Effector memory CD8-positive, alpha-beta T cell (primary cell): ENCODE measurements at regions not wholly inside any gene's neighbourhood (a gene's known extent, or its start where the extent isn't known, plus 50 kb on each side); places are given as distances from the start of the nearest gene placed in this dataset.
"Not testable (repeated sequence)": the region's sequence is repeated elsewhere in the genome, so short reads cannot be mapped to it uniquely, and the experiment has no call there.

Source experiments
- ATAC-seq: fragments of 150-1000 bp; cut with Tn5 transposase; replicated peaks from 2 replicates; pipeline ENCODE4 v1.10.0; 2021; ENCODE audit warnings: mild to moderate bottlenecking, moderate library complexity
- DNase-seq, 3 experiments: peaks; one replicate each; pipeline ENCODE4 v3.0.0; 2021
- H3K27ac Mint-ChIP-seq, 2 donors: one replicate each; pipeline ENCODE4 v1.8.0; 2022; ENCODE audit warnings: mild to moderate bottlenecking in 2 of 2, mixed read lengths in 2 of 2, moderate library complexity in 2 of 2
- H3K27me3 Mint-ChIP-seq, 2 donors: one replicate each; pipeline ENCODE4 v1.8.0; 2022; ENCODE audit warnings: mixed read lengths in 2 of 2
- H3K36me3 Mint-ChIP-seq: one replicate; pipeline ENCODE4 v1.8.0; 2022; ENCODE audit warnings: mild to moderate bottlenecking, moderate library complexity, mixed read lengths; ENCODE audit not compliant: insufficient read depth
- H3K4me1 Mint-ChIP-seq, 2 donors: one replicate each; pipeline ENCODE4 v1.8.0; 2022; ENCODE audit warnings: low read depth in 2 of 2, mixed read lengths in 2 of 2
- H3K4me3 Mint-ChIP-seq, 2 donors: one replicate each; pipeline ENCODE4 v1.8.0; 2022; ENCODE audit warnings: mild to moderate bottlenecking in 2 of 2, mixed read lengths in 2 of 2, moderate library complexity in 2 of 2
- H3K9me3 Mint-ChIP-seq, 2 donors: one replicate each; pipeline ENCODE4 v1.8.0; 2022; ENCODE audit warnings: mixed read lengths in 2 of 2

DNA sequence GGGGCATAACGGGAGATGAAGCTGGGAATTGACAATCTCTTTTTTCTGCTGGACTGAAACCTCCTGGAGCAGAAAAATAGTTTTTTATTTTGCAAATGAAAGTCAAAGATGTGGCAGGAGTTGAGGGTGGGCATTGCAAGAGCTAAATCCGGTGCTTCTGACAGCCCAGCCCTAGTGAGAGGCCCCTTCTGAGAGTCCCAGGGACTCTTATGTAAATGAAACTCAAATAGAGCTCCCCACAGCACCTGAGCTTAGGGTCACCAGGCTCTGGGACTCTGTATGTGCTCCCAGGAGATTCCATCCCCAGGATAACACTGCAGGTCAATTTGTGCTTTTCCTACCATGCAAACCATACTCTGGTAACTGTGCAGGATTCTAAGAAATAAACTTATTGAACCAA is 192.8 kb downstream of the ANKRD30B start:
- no peak for DNase-seq
- no peak overlapping the region for H3K4me3 Mint-ChIP-seq

GRCh38 chr18:14941256-14941655 is 193.3 kb downstream of the ANKRD30B start:
- Mint-ChIP-seq H3K4me1 (no peaks in the 10 kb centered on the region), H3K27me3 (peaks cover 0 to 13% of the 10 kb centered on the region in 2 donors), H3K9me3 (no peaks in the 10 kb centered on the region), H3K4me3 (no peak overlapping the region), H3K27ac (no peak overlapping the region), H3K36me3 (no peaks in the 10 kb centered on the region)
- no peak for ATAC-seq
- DNase-seq: no peak

More for the DNA sequence above, 192.8 kb downstream of the ANKRD30B start:
- no peak for ATAC-seq
- Mint-ChIP-seq H3K9me3 (no peaks in the 10 kb centered on the region), H3K36me3 (no peaks in the 10 kb centered on the region), H3K27ac (no peak overlapping the region), H3K4me1 (no peaks in the 10 kb centered on the region), H3K27me3 (peaks cover 0 to 13% of the 10 kb centered on the region in 2 donors)

- peaks cover 0 to 13% of the 10 kb centered on the region in 2 donors for H3K27me3 Mint-ChIP-seq
- no peaks in the 10 kb centered on the region for H3K36me3 Mint-ChIP-seq
- no peak for ATAC-seq
- DNase-seq: no peak
- no peaks in the 10 kb centered on the region for H3K9me3 Mint-ChIP-seq
- H3K4me3 Mint-ChIP-seq: no peak overlapping the region
- no peak overlapping the region for H3K27ac Mint-ChIP-seq
- no peaks in the 10 kb centered on the region for H3K4me1 Mint-ChIP-seq
Measured at GRCh38 chr18:14941792-14942191, 193.8 kb downstream of the ANKRD30B start.

DNA sequence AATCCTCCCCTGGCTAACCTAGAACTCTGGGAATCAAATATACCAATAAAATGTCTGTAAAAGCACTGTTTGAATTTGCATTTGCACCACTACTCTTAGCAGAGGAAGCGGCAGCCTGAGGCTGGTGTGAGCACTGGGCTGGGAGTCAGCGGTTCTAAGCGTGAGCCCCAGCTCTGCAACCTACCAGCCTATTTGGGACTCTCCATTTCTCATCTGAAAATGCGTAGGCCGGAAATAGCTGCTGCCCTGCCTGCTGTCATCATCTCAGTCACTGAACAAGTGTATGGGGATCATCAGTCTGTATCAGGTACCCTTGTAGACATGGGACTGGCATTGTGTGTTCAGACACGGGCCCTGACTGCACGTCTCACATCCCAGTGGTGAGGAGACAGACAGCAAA is 194.3 kb downstream of the ANKRD30B start:
- Mint-ChIP-seq H3K27me3 (peaks cover 0 to 13% of the 10 kb centered on the region in 2 donors), H3K4me3 (no peak overlapping the region), H3K9me3 (no peaks in the 10 kb centered on the region), H3K4me1 (no peaks in the 10 kb centered on the region), H3K27ac (no peak overlapping the region), H3K36me3 (no peaks in the 10 kb centered on the region)
- ATAC-seq (no peak), DNase-seq (no peak)

DNA sequence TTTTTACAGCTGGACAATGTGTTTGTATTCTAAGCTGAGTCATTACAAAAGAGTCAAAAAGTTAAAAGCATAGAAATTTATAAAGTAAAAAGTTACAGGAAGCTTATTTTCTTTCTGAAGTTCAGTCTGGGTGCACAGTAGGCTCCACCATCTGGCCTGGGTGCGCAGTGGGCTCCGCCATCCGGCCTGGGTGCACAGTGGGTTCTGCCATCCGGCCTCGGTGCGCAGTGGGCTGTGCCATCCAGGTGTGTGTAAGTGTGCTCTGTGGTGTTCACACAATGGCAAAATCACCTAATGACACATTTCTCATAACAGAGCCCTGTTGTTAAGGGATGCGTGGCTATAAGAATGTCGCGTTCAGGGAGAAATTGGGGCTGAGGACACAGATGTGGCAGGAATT is 195.5 kb downstream of the ANKRD30B start:
- H3K27ac Mint-ChIP-seq: no peak overlapping the region
- no peak for ATAC-seq
- H3K27me3 Mint-ChIP-seq: peaks cover 0 to 5% of the 10 kb centered on the region in 2 donors
- no peaks in the 10 kb centered on the region for H3K4me1 Mint-ChIP-seq
- no peak overlapping the region for H3K4me3 Mint-ChIP-seq
- no peak for DNase-seq
- H3K9me3 Mint-ChIP-seq: no peaks in the 10 kb centered on the region
- no peaks in the 10 kb centered on the region for H3K36me3 Mint-ChIP-seq

- ATAC-seq (no peak), DNase-seq (no peak)
- Mint-ChIP-seq H3K9me3 (no peaks in the 10 kb centered on the region), H3K36me3 (no peaks in the 10 kb centered on the region), H3K27ac (no peak overlapping the region), H3K4me1 (no peaks in the 10 kb centered on the region), H3K27me3 (no peaks in the 10 kb centered on the region), H3K4me3 (no peak overlapping the region)
Measured at GRCh38 chr18:14943967-14944636, 196.1 kb downstream of the ANKRD30B start.

GRCh38 chr18:14944838-14945237 is 196.9 kb downstream of the ANKRD30B start:
- DNase-seq (no peak), ATAC-seq (no peak)
- H3K27ac Mint-ChIP-seq: no peak overlapping the region
- no peaks in the 10 kb centered on the region for H3K9me3 Mint-ChIP-seq
- no peaks in the 10 kb centered on the region for H3K27me3 Mint-ChIP-seq
- no peaks in the 10 kb centered on the region for H3K36me3 Mint-ChIP-seq
- no peak overlapping the region for H3K4me3 Mint-ChIP-seq
- no peaks in the 10 kb centered on the region for H3K4me1 Mint-ChIP-seq

- Mint-ChIP-seq H3K27me3 (no peaks in the 10 kb centered on the region), H3K4me1 (no peaks in the 10 kb centered on the region), H3K36me3 (no peaks in the 10 kb centered on the region), H3K27ac (no peak overlapping the region), H3K4me3 (no peak overlapping the region), H3K9me3 (no peaks in the 10 kb centered on the region)
- no peak for ATAC-seq
- DNase-seq: no peak
Measured at GRCh38 chr18:14945286-14945685, 197.3 kb downstream of the ANKRD30B start.

DNA sequence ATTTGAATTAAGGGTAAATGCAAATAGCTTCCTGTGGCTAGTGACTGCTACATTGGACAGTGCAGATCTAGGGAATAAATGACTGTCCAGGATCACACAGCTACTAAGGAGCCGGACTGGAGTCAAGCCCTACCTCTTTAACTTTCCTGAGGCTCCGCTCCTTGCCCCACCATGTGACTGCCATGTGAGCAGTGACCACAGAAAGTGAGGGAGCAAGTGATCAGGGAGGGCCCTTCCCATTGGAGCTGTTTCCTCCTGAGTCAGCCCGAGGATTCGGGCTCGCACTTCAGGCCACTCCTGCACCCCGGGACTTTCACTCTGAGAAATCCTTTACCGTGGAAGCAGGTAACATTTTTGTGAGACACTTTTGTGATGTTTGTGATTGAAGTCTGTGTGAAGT is 198.0 kb downstream of the ANKRD30B start:
- no peak overlapping the region for H3K27ac Mint-ChIP-seq
- H3K4me3 Mint-ChIP-seq: no peak overlapping the region
- H3K27me3 Mint-ChIP-seq: no peaks in the 10 kb centered on the region
- H3K36me3 Mint-ChIP-seq: no peaks in the 10 kb centered on the region
- no peaks in the 10 kb centered on the region for H3K4me1 Mint-ChIP-seq
- no peak for DNase-seq
- ATAC-seq: no peak
- no peaks in the 10 kb centered on the region for H3K9me3 Mint-ChIP-seq

- not testable (repeated sequence) for ATAC-seq, H3K4me1 Mint-ChIP-seq, H3K27ac Mint-ChIP-seq, H3K4me3 Mint-ChIP-seq, H3K9me3 Mint-ChIP-seq, H3K36me3 Mint-ChIP-seq, DNase-seq, H3K27me3 Mint-ChIP-seq
Measured at GRCh38 chr18:14946741-14947470, 198.9 kb downstream of the ANKRD30B start.

GRCh38 chr18:14947482-14948162 is 199.7 kb downstream of the ANKRD30B start:
- Mint-ChIP-seq H3K4me1 (no peaks in the 10 kb centered on the region), H3K27me3 (no peaks in the 10 kb centered on the region), H3K27ac (no peak overlapping the region), H3K4me3 (no peak overlapping the region), H3K9me3 (no peaks in the 10 kb centered on the region), H3K36me3 (no peaks in the 10 kb centered on the region)
- no peak for DNase-seq
- no peak for ATAC-seq

DNA sequence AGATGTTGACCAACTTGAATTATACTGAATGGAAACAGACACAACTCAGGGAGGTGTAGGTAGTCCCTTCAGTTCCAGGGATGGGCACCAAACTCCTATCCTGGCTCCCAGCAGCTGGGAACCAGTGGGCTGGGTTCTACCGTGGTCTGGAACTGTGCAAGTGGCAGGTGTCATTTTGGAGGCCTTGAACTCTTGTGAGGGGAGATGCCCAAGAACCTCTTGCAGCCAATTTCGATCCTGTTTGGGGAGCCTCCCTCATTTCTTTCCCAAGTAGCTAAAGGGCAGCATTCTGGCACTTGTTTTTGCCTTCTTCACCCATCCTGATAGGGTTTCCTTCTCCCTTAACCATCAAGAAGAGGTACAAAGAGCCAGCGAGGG is 200.2 kb downstream of the ANKRD30B start:
- DNase-seq: no peak
- no peak for ATAC-seq
- Mint-ChIP-seq H3K4me1 (no peaks in the 10 kb centered on the region), H3K36me3 (no peaks in the 10 kb centered on the region), H3K9me3 (no peaks in the 10 kb centered on the region), H3K27ac (no peak overlapping the region), H3K4me3 (no peak overlapping the region), H3K27me3 (no peaks in the 10 kb centered on the region)

DNA sequence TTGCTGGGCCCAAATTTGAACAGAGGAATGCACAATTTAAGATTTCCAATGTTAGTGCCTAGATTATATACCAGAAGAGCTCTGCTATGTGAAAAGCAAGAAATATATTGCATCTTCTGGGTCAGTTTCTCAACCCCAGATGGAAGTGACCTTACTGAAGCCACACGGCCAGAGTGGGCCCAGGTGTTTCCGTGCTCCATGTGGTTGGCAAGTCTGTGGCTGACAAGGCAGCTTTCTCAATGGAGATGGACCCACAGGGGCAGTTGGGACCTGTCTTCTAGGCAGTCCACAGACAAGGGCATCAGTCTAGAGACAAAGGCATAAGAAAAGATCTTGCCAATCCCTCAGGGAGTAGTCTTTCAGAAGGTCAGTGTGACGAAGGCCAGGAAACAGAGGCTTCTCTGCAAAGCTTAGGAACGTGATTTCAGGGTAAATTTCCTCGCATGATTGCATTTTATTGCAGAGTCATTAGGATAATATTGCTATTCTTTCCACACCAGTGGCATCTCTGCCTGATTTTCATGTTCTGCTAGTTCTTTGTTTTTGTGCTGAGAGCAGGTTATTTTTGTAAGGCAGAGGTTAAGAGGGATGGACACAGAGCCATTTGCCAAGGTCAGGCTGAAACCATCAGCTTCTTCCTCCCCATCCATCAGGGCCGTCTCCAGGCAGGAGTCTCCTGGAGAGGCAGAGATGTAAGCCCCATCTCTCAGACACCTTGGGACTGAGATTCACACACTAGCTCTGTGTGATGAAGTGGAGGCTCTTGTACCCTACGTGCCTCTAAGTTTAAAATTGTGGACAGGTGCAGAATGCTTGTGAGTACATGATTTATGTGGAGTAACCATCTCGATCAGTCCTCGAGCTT is 202.1 kb downstream of the ANKRD30B start:
- Mint-ChIP-seq H3K4me1 (no peaks in the 10 kb centered on the region), H3K27ac (no peak overlapping the region), H3K36me3 (no peaks in the 10 kb centered on the region), H3K9me3 (no peaks in the 10 kb centered on the region), H3K27me3 (no peaks in the 10 kb centered on the region), H3K4me3 (no peak overlapping the region)
- ATAC-seq (no peak), DNase-seq (no peak)
